ENCODE measurements at regions not wholly inside any gene's neighbourhood (a gene's known extent, or its start where the extent isn't known, plus 50 kb on each side); places are given as distances from the start of the nearest gene placed in this dataset.

DNA sequence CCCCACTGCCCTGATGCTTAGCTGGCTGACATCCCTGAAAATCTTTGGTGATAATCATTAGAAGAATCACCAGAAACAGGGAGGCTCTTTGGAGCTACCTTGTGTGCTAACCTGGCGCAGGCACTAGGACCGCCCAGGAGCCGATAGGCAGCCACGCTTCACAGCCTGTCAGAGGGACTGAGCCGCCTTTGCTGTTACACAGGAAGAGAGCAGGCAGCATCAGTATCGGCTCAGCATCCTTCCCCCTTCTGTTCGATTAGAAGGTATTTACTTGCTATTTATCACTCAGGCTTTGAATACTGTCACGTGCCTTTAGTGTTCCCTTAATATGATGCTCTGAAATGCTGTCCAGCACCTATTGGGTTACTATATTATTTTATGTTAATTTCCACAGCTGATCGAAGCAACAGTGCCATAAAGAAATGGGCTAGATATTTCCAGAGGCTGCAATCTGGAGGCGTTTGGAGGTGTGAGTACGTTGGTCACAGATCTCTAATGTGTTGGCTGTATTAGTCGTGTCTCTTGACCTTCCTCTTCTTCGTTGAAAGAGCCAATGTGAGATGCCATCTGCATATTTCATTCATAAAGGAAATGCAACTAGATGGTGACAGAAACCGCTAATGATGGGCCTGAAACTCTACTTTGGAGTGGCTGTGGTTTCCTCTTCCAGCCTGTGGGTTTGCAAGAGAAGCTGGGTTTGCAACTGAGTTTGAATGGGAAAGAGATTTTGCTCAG is 110.4 kb upstream of the RAB27B start:
- peak; percentile 24 for DNase-seq

DNA sequence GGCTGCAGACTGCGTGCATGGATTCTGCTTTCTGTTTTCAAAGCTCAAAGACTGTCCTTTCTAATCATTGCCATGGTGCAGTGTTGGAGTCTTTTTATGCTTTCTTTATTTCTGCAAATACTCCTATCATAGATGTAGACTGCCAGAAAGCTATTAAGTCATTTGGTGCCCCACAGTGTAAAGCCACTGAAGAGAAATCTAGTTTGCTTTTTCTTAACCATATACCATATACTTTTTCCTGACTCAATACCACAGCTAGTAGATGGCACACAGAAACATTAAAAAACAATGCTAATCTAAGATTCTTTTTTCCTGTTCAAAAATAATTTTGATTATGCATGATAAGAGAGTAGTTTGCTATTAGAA is 109.9 kb upstream of the RAB27B start:
- DNase-seq: no peak

DNA sequence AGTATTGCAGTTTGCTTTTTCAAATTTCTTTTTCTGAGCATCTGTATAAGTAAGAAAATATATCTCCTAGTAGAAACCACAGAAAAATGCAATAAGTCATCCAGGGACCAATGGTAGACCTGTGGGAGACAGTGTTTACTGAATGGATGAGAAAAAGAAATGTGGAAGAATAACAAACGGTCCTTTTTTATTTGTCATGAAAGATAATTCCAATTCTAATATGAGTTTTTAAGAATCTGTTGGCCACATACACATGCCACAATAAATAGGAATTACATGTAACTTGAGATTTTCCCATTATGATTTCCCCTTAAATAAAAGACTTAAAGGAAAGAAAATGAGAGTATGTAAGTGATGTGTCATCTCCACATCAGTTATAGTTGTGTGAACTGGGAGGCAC is 107.7 kb upstream of the RAB27B start:
- no peak for DNase-seq

DNA sequence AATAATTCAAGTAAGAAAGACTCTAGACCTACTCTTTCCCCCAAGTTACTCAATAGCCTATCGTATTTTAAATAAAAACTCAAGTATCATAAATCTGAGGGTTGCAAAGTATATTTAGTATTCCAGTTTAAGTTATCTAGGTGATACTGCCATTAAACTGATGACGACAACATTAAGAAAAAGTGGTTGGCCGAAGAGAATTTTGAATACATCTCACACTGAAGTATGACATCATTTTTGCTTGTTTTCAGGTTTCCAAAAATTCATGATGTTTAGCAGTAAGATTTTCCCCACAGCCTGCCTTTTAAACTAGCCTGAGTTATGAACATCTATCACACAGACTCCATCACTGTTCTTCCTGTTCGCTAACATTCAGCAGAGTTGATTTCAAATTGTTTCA is 102.1 kb upstream of the RAB27B start:
- no peak for DNase-seq

DNA sequence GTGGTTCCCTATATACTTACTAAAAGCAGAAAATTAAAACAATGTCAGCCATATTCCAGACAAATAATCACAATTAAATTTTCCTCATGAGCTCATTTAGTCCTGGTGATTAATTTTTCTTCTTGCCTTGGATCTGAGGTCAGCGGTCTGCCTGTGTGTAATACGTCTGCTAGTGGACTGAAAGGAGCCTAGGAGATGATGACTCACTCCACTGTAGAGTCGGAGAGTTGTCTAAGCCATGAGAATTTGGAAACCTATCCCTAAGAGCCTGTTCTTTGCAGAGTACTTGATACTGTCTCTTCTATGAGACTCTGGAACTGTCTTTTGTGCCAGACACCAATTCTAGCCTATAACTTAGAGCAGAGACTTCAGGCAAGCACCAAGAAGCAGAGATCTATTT is 94.2 kb upstream of the RAB27B start:
- DNase-seq: no peak

DNA sequence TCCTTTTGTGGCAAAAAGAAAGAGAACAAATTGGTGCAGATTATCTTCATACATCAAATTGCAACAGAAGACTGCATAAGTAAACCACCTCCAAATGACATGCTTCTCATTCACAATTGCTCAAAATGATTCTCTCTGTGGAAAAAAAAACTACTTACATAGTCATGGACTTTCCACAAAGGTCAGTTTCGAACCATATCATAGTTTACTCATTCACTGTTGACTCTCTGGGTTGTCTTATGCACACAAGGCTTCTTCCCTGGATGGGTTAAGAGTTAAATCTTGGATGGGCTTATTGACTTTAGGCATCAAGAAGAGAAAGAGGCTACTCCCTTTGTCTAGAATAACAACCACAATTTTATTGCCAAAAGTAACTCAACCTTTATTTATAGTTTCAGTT is 91.3 kb upstream of the RAB27B start:
- no peak for DNase-seq

DNA sequence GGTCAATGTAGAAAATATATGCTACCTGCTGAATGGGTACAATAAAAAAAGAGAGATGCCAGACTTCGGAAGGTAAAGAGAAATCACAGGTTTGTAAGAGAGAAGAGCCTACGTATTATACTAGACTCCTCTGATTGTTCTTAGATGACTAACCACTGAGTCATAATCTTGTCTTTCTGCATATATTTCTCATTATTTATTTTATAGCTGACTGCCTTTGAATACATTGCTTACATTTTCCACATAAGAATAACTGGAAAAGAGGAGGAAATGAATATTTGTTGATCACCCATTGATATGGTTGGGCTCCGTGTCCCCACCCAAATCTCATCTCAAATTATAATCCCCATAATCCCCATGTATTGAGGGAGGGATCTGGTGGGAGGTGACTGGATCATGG is 90.3 kb upstream of the RAB27B start:
- DNase-seq: no peak

DNA sequence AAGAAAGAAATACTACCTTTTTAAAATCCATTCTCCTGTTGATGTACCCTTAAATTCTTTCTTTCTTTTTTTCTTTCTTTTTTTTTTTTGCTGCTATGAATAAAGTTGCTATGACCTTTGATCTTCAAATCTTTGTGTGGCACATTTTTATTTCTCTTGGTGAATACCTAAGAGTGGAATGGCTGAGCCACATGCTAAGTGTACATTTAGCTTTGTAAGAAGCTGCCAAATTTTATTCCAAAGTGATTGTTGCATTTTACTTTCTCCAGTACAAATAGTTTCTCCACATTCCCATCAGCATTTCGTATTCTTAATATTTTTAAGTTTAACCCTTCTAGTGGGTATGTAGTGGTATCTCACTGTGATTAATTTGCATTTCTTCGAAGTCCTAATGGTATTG is 88.8 kb upstream of the RAB27B start:
- DNase-seq: no peak

DNA sequence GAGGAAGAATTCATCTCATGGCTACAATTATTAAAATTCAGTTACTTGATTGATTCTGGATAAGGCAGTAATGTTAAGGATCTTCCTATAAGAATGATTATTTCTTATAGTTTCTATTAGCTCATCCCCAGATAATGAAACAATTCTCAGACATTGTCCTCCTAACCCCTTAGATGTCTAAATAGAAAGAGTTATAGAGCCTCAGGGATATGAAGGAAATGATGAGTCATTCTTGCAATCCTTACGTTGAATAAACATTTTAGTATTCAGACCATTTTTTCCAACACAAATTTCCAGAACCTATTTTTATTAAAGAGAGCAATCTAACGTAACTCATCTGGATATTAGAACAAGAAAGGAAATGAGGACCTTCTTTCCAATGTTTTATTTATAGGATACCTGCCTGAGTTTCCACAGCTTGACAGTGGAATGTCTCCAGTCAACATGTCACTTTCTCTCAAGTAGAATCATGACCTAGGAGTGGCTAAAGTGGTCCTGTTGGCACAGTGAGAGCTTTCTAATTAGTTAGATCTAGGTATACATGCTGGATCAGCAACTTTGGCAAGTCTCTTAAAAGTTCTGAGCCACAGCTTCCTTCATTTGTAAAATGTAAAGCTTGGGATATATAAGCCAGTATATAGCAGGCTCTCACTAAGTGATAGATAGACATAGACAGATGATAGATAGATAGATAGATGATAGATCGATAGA is 88.0 kb upstream of the RAB27B start:
- DNase-seq: no peak

DNA sequence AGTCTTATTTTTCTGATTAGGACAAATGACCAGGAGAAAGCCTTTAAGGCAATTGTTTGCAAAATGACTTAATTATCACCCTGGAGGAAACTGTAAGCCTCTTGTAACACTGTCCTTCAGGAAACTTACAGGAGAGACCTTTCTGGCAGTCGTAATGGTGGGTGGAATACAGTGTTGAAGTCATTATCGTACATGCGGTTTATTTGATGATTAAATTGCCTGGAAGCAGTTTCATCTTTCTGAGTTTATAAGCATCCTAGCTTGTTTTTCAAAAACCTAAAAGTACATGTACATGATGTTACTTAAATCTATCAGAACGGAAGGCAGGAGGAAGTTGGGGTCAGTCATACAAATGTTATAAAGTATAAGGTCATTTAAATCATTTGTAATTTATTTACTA is 86.2 kb upstream of the RAB27B start:
- no peak for DNase-seq

DNA sequence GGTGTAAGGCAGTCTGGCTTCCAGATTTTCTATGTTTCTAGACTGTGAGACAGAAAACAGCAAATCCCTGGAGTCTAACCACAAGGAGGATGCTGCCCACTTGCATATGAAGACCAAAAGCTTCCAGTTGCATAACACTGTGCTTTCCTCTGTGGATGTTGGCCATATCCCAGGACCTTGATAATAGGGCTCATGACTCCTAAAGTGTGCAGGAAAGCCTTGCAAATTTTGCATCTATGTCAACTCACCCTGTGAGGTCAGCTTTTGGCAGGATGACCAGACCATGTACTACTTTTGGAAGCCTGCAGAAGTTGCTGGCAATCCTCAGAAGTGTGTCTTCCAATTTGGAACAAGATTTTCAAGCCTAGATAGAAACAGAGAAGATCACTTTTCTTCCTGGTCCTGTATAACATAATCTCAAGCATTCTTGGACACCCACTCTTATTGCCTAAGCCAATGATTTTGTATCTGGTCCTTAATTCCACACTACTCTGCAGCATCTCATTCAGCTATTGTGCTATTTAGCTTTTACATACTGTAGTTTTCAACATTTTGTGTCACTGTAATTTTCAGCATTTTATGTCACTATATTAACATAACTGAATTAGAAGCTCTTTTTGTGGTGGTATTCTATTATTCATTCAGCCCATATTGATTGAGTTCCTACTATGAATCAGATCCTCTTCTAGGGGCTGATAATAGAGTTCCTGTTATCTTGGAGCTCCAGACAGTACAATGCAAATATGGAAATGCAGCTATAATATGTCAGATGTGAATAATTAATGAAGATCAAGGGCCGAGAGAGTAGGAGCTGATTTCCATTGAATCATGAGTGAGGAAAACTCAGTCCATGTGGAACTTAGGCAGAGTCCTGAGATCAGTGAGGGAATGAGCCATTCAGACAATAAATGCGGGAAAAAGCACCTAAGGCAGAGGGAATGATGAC is 85.3 kb upstream of the RAB27B start:
- no peak for DNase-seq

DNA sequence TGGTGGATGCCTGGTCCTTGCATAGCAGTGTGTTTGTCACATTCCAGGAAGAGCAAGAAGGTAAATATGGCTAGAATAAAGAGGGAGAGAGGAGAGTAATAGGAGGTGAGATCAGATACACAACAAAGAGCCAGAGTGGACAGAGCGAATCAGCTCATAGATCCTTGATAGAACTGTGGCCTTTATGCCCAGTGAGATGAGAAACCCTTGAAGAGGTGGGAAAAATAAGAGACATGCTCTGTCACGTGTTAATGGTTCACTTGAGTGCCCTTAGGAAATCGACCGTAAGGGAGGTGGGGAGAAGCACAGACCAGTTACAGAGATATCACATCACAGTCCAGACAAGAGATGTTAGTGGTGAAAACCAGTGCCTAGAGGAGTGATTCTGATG is 84.7 kb upstream of the RAB27B start:
- DNase-seq: no peak

DNA sequence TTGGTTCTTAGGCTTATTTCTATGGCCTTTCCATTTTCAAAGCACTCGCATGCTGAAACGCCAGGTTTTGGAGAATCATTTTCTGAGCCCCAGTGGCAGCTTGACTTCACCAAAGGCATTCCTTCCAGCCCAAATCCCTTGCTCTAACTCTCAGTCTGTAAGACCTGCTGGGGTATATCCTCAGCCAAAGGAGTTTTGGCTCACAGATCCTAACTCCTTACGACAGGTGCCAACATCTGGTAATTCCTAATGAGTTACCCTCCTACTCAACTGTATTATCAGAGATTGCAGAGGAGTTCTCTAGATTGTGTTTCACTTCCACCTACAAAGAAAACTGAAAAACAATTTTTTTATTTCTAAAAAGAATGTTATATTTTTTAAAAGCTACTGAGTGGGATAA is 79.0 kb upstream of the RAB27B start:
- no peak for DNase-seq

DNA sequence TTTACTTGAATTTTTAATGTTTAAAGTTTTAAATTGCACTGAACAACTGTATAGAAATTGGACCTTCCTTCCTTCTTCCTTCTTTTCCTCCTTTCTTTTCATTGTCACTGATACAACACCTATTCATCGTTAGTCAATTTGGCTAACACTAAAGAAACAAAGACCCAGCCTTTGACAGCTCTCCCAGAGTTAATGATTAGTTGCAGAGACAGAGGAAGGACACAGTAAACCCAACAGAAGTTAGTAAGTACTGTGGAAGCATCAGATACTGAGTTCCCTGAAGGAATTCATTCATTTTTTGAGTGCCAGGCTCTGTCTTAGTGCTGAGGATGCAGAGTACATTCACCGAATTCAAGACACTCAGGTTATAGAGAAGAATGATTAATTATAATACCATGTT is 77.9 kb upstream of the RAB27B start:
- no peak for DNase-seq

DNA sequence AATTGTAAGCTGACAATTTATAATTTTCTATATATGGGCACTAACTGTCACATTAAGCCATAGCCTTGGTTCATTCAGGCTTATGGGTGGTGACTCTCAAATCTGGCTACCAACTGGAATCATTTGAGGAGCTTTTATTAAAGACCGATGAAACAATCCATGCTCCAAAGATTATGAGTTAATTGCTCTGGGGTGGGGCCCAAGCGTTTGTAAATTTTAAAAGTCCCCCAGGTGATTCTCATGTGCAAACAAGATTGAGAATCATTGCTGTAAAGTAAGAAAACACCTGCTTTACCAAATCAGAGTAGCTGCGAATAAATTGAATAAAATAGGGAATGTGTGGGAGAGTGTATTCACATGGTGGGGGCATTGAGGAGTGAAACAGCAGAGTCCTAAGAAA is 76.1 kb upstream of the RAB27B start:
- no peak for DNase-seq

DNA sequence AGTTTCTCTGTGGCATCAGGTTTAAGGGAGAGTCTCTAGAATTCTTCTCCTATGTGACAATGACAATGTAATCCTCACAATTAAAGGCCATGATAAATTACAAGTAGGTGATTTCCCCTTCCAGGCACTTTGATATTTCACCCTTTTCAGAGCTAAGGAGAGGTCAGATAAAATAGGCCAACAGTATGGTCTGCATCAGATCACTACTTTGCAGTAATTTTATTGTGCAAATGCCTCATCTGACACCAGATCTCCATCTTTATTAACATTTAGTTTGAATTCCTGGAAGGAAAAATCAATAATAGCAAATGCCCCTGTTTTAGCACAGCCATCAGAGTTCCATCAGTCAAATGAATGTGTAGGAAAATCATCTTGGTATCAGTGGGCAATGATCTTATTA is 72.8 kb upstream of the RAB27B start:
- DNase-seq: no peak

DNA sequence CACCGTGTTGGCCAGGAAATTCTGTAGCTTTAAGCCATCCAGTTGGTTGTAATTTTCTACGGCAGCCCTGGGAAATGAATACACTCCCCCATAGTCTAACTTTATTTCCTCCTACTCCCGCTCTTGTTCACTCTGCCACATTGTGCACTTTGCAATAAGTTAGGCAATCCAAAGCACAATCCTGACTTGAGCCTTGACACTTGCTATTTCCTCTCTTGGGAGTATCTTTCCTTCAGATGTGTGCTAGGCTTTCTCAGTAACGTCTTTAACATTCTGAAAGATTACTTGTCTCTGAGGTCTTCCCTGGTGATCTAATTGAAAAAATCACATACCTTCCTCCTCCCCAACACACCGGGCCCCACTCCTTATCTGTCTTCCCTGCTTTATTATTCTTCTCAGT is 65.9 kb upstream of the RAB27B start:
- no peak for DNase-seq

DNA sequence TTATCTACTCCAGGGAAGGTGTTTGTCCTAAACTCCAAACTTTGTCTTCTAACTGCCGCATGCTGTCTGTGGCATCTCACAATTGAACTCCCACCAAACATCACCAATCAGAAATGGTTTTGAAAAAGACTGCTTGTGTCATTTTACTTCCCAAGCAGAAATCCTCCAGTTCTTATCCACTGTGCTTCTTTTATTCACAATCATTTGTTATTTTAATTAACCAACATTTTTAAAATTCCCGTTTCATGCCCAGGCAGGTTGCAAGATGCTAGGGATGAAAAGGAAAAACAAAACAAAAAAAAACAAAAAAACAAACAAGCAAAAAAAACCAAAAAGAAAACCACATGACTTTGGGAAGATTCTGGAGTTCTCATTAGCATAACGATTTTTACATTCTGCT is 63.5 kb upstream of the RAB27B start:
- DNase-seq: no peak

DNA sequence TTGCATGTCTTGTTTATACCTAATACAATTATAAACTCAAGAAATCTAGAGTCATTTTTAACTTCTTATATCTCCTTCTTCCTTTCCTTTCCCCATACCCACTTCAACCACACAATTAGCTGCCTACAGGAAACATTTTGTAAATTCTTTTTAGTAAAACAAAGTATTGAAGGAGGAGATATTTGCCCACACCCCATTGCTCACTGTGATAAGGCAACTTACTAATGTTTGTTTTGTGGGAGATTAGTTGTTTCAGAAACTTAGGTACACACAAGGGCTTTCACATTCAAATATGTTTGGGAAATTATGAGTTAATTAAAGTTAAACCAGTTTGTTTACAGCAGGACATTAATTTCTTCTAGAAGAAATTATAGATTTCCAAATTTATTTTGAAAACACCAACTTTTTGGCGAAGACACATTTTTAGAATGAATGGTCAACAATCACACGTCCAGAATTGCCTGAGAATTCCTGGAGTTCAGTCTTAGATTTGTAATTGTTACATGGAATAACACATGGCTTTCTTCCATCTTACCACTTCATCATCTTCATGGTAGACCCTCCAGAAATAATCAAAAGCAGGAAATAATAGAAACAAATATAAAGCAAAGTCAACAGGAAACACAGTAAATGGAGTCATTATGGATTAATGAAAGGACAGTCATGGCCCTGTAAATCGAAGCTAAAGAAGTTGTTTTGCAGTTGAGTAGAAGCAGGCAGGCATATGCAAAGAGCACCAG is 62.5 kb upstream of the RAB27B start:
- no peak for DNase-seq

DNA sequence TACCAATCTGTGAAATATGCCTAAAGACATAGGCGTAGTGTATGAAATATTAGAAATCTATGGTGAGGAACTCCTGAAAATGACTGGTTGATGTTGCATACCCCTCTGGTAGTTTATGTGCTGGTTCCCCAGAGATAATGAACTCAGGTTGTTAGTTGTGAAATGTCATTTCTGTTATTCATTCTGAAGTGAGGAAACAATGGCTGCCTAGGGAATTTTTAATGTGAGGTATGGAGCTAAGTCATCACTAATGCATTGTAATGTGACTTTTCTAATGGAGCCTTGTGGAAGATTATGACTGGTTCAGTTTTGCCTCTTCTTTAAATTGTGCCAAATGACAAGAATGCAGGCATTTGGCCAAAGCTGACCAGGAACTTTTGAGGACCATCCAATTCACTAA is 61.6 kb upstream of the RAB27B start:
- no peak for DNase-seq

DNA sequence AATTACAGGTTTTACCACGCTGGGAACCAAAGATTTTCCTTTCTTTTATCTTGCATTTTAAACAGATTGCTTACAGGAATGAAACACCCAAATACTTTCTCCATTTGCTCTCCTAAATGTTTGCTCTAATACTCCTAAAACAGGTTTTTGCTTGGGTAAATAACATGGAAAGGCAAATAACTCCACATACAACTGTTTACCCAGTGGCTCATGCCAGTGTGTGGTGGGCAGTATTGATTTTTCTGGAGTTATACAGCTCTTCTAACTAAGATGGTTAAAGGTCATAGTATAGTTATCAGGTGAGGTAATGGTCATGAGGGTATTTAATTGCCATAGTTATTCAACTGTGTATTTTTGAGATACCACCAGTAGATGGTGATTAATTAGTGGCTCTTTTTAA is 61.2 kb upstream of the RAB27B start:
- no peak for DNase-seq

DNA sequence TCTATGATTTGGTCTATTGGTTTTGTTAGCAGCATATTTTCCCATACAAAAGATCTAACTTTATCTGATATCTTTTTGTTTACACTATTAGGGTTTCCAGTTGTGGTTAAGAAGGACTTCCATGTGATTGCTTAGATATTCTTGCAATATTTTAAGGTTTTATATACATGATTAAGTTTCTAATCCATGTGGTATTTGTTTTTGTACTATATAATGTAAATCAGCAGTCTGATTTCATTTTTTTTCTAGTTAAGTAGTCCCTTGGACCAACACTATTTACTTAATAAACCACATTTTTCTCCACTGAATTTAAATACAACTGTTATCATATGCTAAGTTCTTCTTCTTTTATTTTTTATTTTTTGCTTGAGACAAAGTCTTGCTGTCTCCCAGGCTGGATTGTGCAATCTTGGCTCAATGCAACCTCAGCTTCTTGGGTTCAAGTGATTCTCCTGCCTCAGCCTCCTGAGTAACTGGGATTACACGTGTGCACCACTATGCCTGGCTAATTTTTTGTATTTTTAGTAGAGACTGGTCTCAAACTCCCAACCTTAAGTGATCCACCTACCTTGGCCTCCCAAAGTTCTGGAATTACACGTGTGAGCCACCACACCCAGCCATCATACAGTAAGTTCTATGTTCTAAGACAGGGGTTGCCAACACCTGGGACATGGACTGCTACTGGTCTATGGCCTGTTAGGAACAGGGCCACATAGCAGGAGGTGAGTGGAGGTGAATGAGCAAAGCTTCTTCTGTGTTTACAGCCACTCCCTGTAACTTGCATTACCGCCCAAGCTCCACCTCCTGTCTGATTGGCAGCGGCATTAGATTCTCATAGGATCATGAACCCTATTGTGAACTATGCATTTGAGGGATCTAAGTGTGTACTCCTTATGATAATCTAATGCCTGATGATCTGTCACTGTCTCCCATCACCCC is 58.5 kb upstream of the RAB27B start:
- DNase-seq: no peak

Data from activated effector memory CD4-positive, alpha-beta T cell treated with Interleukin-2 at 50 U/mL for 16 hours (primary cell).